ENCODE measurements at regions not wholly inside any gene's neighbourhood (a gene's known extent, or its start where the extent isn't known, plus 50 kb on each side); places are given as distances from the start of the nearest gene placed in this dataset.

GRCh38 chr22:48371391-48371790 is 1456.3 kb downstream of the BRD1 start:
- DNase-seq (no peak), ATAC-seq (ENCODE audit: poor library complexity) (no peak)
- intact Hi-C loops (cut with DNase I), result no loop called here

- intact Hi-C loops (cut with DNase I), result no loop called here
- ATAC-seq (ENCODE audit: poor library complexity) (no peak), DNase-seq (no peak)
Measured at GRCh38 chr22:48370508-48371325, 1457.0 kb downstream of the BRD1 start.

DNA sequence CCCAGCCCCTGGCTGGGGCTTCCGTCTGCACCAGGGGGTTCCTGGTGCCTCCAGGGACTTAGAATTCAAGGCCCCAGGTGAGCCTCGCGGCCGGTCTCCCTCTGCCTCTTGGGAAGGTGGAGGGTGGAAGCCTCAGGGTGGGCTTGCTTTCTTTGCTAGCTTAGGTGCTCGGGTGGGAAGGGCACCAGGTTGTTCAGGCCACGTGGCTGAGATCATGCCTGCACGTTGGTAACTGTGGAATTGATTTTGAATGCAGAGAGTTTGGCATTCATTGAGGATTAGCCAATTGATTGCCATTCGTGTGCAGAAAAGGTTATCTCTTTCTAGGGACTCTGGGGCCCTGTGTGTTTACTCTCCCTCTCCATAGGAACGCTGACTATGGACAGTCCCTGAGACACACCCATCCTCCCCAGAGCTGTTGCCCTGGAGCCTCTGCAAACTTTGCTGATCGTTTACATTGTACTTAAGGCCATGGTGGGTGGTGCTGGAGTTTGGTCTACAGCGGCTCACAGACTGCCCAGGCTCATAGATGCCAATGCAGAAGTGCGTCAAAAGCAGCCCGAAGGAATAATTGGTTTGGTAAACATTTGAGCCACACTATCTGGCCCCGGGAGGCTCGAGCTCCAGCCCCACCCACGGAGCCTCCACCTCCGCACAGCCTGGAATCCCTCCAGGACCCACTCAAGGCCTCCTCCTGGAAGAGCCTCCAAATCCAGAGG is 1457.7 kb downstream of the BRD1 start:
- ATAC-seq (ENCODE audit: poor library complexity) (no peak), DNase-seq (no peak)
- intact Hi-C loops (cut with DNase I), result no loop called here

DNA sequence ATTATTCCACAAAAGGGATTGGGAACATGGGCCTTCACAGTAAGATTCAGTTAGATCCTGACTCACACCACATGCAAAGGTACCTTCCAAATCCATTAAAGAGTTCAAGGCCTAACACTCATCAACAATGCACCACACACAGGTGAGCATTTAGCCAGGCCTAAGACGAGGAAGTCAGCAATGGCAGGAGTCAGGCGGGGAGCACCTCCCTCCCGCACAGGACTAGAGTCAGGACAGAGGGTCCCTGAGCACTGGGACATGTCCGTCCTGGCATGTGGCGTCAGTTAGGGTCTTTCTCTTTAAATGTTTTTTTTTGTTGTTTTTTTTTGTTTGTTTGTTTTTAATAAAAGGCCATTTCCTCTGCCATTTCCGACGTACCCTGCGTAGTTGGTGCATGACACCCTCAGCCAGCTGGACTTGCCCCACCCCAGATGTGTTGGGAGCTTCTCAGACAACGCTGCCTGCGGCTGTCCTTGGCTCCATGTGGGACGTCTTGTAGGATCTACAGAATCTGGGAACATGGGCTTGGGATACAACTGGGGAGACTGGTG is 1458.6 kb downstream of the BRD1 start:
- DNase-seq (no peak), ATAC-seq (ENCODE audit: poor library complexity) (no peak)
- intact Hi-C loops (cut with DNase I), result no loop called here

GRCh38 chr22:48367731-48368130 is 1459.9 kb downstream of the BRD1 start:
- intact Hi-C loops (cut with DNase I), result no loop called here

DNA sequence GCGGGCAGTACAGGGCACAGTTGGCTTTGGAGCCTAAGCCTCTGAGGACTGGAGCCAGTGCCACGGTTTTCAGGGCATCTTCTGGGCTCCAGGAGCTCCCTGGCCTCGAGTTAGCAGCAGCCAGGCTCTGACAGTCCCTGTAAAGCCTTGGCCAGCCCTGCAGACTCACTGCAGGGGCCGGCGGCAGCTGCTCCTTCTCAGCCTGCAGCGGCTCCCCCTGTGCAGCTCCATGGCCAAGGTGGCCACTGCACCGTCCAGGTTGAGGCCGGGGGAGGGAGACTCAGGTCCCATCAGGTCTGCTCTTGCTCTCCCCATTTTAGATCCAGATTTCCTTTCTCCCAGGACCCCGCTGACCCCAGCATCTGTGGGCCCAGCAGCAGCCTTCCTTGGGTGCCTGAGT is 1461.1 kb downstream of the BRD1 start:
- intact Hi-C loops (cut with DNase I), result no loop called here
- DNase-seq (no peak), ATAC-seq (ENCODE audit: poor library complexity) (no peak)

More at GRCh38 chr22:48367731-48368130, 1459.9 kb downstream of the BRD1 start:
- ATAC-seq (ENCODE audit: poor library complexity) (no peak), DNase-seq (no peak)

- ATAC-seq (ENCODE audit: poor library complexity) (no peak), DNase-seq (no peak)
- intact Hi-C loops (cut with DNase I), result no loop called here
Measured at GRCh38 chr22:48366056-48366455, 1461.6 kb downstream of the BRD1 start.

DNA sequence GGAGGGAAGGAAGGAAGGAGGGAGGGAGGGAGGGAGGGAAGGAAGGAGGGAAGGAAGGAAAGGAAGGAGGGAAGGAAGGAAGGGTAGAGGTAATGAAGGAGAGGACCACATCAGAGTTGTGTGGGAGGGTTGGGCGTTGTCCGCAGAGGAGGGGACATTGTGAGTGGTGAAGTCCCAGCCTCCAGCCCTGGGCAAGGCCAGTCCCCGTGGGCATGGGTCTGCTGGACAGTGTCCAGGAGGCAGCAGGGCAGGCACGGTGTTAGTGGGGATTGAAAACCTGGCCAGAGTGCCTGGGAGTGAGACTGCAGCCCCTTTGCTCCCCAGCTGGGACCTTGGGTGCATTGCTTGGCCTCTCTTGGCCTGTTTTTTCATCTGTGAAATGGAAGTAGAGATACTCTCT is 1462.3 kb downstream of the BRD1 start:
- intact Hi-C loops (cut with DNase I), result no loop called here
- DNase-seq (no peak), ATAC-seq (ENCODE audit: poor library complexity) (no peak)

DNA sequence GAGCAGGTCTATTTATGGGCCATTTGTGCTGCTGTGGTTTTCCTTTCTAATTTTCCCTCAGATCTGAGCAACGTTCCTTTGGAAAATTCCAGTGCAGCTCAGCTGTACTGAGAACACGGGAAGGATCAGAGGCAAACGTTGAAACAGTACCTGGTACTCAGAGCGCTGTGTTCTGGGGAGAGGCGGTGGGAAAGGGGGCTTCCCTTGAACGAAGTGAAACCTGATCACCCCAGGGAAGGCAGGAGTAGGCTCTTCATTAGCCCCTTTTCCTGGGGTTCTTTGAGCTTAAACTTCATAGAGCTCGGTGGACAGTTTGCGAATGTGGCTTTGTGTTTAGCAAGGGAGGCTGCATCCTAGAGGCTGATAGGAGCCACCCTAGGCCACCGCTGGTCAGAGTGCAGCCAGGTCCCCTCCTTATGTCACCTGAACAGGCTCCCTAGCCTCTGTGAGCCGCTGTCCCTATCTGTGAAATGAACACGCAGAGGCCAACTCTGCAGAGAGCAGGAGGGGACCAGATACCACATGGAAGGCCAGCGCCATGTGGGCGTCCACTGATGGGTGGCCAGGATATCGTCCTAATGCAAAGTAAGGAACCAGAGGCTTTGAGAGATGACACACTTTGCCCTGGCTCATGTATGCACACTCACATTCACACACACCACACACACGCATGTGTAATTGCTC is 1464.8 kb downstream of the BRD1 start:
- ATAC-seq (ENCODE audit: poor library complexity), result no peak
- DNase-seq, result no peak
- intact Hi-C loops (cut with DNase I), result no loop called here

DNA sequence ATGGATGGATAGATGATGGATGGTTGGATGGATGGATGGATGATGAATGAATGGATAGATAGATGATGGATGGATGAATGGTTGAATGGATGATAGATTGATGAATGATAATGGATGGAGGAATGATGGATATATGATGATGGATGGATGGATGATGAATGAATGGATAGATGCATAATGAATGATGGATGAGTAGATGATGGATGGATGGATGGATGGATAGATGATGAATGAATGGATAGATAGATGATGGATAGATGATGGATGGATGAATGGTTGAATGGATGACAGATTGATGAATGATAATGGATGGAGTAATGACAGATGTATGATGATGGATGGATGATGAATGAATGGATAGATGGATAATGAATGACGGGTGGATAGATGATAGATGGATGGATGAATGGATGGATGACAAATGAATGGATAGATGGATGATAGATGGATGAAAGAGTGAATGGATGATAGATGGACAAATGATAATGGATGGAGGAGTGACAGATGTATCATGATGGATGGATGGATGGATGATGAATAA is 1466.5 kb downstream of the BRD1 start:
- ATAC-seq (ENCODE audit: poor library complexity) (no peak), DNase-seq (no peak)
- intact Hi-C loops (cut with DNase I), result no loop called here

GRCh38 chr22:48359613-48359965 is 1468.1 kb downstream of the BRD1 start:
- intact Hi-C loops (cut with DNase I), result no loop called here
- ATAC-seq (ENCODE audit: poor library complexity), result no peak

GRCh38 chr22:48358886-48359612 is 1468.6 kb downstream of the BRD1 start:
- intact Hi-C loops (cut with DNase I), result no loop called here
- no peak for DNase-seq

More at GRCh38 chr22:48359613-48359965, 1468.1 kb downstream of the BRD1 start:
- DNase-seq, result no peak

DNA sequence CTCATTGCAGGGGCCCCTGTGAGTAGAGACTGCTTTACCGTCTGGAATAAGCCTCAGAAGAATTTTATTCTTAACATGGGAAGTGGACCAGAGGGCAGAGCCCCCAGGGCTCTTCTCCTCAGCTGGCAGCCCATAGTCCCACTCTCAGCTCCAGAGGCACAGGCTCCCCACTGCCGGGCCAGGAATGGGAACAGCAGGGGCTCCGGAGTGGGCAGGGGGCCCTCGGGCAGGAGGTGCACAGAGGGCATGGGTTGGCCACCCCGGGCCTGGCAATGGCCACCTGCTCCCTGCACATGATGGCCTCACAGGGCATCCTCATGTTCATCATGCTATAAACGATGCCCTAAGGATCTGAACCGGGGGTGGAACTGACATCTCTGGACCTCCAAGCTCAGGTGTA is 1469.7 kb downstream of the BRD1 start:
- intact Hi-C loops (cut with DNase I), result no loop called here
- ATAC-seq (ENCODE audit: poor library complexity), result no peak
- no peak for DNase-seq

More at GRCh38 chr22:48358886-48359612, 1468.6 kb downstream of the BRD1 start:
- ATAC-seq (ENCODE audit: poor library complexity), result no peak

DNA sequence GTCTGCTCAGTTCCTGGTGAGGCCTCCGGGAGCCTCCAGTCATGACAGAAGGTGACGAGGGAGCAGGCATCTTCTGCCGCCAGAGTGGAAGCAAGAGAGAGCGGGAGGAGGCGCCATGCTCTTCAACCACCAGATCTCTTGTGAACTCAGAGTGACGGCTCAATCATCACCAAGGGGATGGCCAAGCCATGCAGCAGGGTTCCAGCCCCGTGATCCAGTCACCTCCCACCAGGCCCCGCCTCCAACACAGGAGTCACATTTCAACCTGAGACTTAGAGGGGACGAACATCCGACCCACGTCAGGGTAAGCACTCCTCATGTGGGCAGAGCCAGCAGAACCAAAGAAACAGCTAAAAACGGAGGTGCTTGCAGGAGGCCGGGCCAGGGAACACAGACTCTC is 1470.5 kb downstream of the BRD1 start:
- ATAC-seq (ENCODE audit: poor library complexity), result no peak
- intact Hi-C loops (cut with DNase I), result no loop called here
- DNase-seq, result no peak

GRCh38 chr22:48356731-48357130 is 1470.9 kb downstream of the BRD1 start:
- no peak for ATAC-seq (ENCODE audit: poor library complexity)
- DNase-seq, result no peak
- intact Hi-C loops (cut with DNase I), result no loop called here

GRCh38 chr22:48354096-48354495 is 1473.6 kb downstream of the BRD1 start:
- DNase-seq (no peak), ATAC-seq (ENCODE audit: poor library complexity) (no peak)
- intact Hi-C loops (cut with DNase I), result no loop called here

GRCh38 chr22:48353116-48353947 is 1474.3 kb downstream of the BRD1 start:
- DNase-seq (no peak), ATAC-seq (ENCODE audit: poor library complexity) (no peak)

More at GRCh38 chr22:48353116-48353947, 1474.3 kb downstream of the BRD1 start:
- intact Hi-C loops (cut with DNase I), result no loop called here
